ENCODE measurements at regions not wholly inside any gene's neighbourhood (a gene's known extent, or its start where the extent isn't known, plus 50 kb on each side); places are given as distances from the start of the nearest gene placed in this dataset.

- TF ChIP-seq CTCF (IDR thresholded peaks at IDR 0.05; ENCODE audit: borderline replicate concordance, extremely low read depth, insufficient read depth): no peak
- Histone ChIP-seq H3K9me3 (ENCODE audit: control insufficient read depth in 2 of 3, insufficient read depth in 1 of 3, low read length in 3 of 3) (no peaks in the 10 kb centered on the region), H3K27ac (ENCODE audit: low read depth in 2 of 2, low read length in 2 of 2) (no peak overlapping the region), H3K4me3 (ENCODE audit: low read length in 3 of 3) (no peak overlapping the region), H3K4me1 (ENCODE audit: control insufficient read depth in 2 of 3, insufficient read depth in 2 of 3, low read depth in 1 of 3, low read length in 3 of 3) (peaks cover 0 to 20% (median 17%) of the 10 kb centered on the region in 3 donors), H3K27me3 (ENCODE audit: control insufficient read depth, insufficient read depth, low read length) (no peaks in the 10 kb centered on the region), H3K9ac (ENCODE audit: low read length in 3 of 3) (no peak overlapping the region), H3K36me3 (ENCODE audit: control insufficient read depth in 2 of 3, insufficient read depth in 3 of 3, low read length in 3 of 3) (peaks cover 3 to 39% (median 22%) of the 10 kb centered on the region in 3 donors)
- DNase-seq: no peak
- intact Hi-C loops (cut with DNase I): no loop called here
- FAIRE-seq: no peak
Observed at GRCh38 chr19:46921071-46921470, 60.3 kb downstream of the ARHGAP35 start.

- Histone ChIP-seq H3K4me3 (ENCODE audit: low read length in 3 of 3) (no peak overlapping the region), H3K9ac (ENCODE audit: low read length in 3 of 3) (no peak overlapping the region), H3K36me3 (ENCODE audit: control insufficient read depth in 2 of 3, insufficient read depth in 3 of 3, low read length in 3 of 3) (peaks cover 3 to 39% (median 22%) of the 10 kb centered on the region in 3 donors), H3K4me1 (ENCODE audit: control insufficient read depth in 2 of 3, insufficient read depth in 2 of 3, low read depth in 1 of 3, low read length in 3 of 3) (peaks cover 0 to 31% (median 31%) of the 10 kb centered on the region in 3 donors), H3K27me3 (ENCODE audit: control insufficient read depth, insufficient read depth, low read length) (no peaks in the 10 kb centered on the region), H3K9me3 (ENCODE audit: control insufficient read depth in 2 of 3, insufficient read depth in 1 of 3, low read length in 3 of 3) (no peaks in the 10 kb centered on the region), H3K27ac (ENCODE audit: low read depth in 2 of 2, low read length in 2 of 2) (no peak overlapping the region)
- no peak for DNase-seq
- intact Hi-C loops (cut with DNase I): no loop called here
- FAIRE-seq: no peak
- no peak for TF ChIP-seq CTCF (IDR thresholded peaks at IDR 0.05; ENCODE audit: borderline replicate concordance, extremely low read depth, insufficient read depth)
Observed at GRCh38 chr19:46922465-46922864, 61.7 kb downstream of the ARHGAP35 start.

- TF ChIP-seq CTCF (IDR thresholded peaks at IDR 0.05; ENCODE audit: borderline replicate concordance, extremely low read depth, insufficient read depth): no peak
- Histone ChIP-seq H3K4me1 (ENCODE audit: control insufficient read depth in 2 of 3, insufficient read depth in 2 of 3, low read depth in 1 of 3, low read length in 3 of 3) (peaks cover 0 to 39% (median 38%) of the 10 kb centered on the region in 3 donors), H3K9ac (ENCODE audit: low read length in 3 of 3) (no peak overlapping the region), H3K27me3 (ENCODE audit: control insufficient read depth, insufficient read depth, low read length) (no peaks in the 10 kb centered on the region), H3K36me3 (ENCODE audit: control insufficient read depth in 2 of 3, insufficient read depth in 3 of 3, low read length in 3 of 3) (peaks cover 0 to 23% (median 9%) of the 10 kb centered on the region in 3 donors), H3K27ac (ENCODE audit: low read depth in 2 of 2, low read length in 2 of 2) (peak overlapping the region; percentile 5 to 44), H3K4me3 (ENCODE audit: low read length in 3 of 3) (peak overlapping the region in 1 of 3 donors; percentile 3), H3K9me3 (ENCODE audit: control insufficient read depth in 2 of 3, insufficient read depth in 1 of 3, low read length in 3 of 3) (no peaks in the 10 kb centered on the region)
- FAIRE-seq (no peak), DNase-seq (peak in 1 of 5 donors; percentile 50)
- intact Hi-C loops (cut with DNase I): no loop called here
Observed at GRCh38 chr19:46924874-46925547, 64.2 kb downstream of the ARHGAP35 start.

All from kidney (tissue), 13 donors.